NCI-H2227 (cell line): ENCODE measurements at regions not wholly inside any gene's neighbourhood (a gene's known extent, or its start where the extent isn't known, plus 50 kb on each side); places are given as distances from the start of the nearest gene placed in this dataset.
"Not testable (repeated sequence)": the region's sequence is repeated elsewhere in the genome, so short reads cannot be mapped to it uniquely, and the experiment has no call there.

Experiments
- DNase-seq: peaks from one replicate; lab custom pipeline; 2025; ENCODE audit not compliant: unreplicated experiment; lab: John Stamatoyannopoulos, UW

DNA sequence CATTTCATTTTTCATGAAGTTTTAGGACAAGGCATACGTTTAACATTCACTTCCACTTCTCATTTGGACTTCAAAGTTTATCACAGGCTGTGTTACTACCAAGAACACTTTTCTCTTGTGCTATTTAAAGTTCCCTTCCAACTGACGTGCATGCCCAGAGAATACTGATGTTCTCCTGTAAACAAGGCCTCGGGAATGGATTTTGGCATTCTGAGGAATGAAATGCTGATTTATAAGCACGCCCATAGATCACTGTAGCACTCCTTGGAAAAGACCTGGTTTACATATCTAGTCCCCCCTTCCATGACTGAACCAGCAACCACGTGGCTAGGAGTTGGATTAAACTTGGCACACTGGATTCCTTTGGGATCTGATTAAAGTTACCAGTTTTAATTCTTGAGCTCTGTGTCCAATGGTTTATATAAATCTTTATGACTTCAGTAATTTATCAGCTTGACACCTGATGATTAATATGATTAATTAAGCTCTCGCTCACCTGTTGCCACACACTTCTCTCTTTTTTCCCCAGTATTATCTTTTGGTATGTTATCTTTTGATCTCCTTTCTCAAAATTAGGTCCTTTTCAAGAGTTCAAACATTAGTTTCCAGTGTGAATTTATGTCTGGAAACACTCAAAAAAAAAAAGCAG, 122.4 kb upstream of the HAND2 start:
- no peak for DNase-seq

DNA sequence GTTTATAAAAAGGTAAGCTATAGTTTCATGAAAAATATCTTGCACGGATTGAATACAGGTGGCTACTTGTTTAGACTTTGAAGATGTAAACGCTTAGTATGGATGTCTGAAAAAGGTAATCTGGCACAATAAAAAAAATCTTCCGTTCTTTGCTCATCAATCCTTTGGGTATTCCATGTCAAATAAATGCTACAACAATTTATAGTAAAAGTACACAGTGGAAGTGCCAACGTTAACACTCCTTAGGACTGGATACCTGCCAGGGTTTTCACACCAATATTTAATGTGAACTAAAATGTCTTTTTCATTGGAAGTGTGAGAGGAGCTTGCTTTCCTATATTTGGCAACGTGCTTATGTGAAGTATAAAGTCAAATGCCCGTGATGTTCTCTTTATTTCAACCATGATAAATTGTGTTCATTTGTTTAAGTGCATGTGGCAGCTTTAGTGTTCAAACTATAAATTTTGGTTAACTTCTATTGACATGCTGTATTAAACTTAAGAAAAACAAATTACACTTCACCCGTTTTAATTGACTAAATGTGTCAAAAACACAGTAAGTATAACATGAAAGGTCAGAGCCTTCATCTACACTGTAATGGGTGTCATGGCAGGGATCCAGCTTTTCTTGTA, 121.7 kb upstream of the HAND2 start:
- no peak for DNase-seq

DNA sequence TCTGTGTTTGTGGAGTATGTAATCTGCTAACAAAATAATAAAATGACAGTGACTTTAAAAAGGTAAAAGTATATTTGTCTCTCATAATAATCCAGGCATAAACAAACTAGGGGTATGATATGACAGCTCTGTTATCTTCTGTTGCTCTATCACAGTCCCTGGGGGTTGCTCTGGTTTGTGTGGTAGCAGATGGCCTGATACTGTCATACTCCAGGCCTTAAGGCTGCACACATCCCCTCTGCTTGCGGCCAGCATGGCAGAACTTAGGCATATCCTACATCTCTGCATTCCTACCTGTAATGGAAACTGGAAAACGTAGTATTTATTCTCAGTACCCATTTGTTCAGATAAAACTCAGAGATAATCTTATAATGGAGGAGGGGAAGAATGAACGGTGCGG, 117.9 kb upstream of the HAND2 start:
- DNase-seq = no peak

DNA sequence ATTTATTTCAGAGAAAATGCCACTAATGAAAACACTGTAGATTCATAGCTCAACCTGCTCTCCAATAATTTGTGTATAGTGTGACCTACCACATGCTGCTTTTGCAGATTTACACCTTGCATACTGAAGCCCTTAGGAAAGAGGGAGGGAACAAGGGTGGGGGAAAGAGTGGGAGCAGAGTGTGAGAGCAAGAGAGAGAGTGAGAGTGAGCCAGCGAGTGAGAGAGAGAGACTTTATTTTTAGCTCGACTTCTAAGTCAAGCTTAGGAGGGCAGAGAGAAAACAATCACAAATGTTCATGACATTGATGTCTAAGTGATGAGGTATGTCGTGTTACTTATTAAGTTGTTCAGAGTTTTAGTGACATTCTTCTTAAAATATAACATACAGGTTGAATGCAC, 112.5 kb upstream of the HAND2 start:
- DNase-seq = no peak

DNA sequence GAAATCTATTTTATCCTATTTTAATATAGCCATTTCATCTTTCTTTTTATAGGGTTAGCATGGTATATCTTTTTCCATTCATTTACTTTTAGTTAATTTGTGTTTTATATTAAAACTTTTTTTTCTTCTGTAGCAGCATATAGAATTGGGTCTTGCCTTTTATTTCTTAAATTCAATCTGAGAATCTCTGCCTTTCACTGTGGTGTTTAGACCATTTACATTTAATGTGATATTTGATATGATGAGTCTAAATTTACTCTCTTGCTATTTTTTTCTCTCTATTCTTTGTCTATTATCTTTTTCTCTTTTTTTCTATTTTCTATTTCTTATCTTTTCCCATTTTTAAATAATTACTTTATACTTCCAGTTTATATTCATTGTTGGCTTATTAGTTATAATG, 105.4 kb upstream of the HAND2 start:
- DNase-seq = no peak

DNA sequence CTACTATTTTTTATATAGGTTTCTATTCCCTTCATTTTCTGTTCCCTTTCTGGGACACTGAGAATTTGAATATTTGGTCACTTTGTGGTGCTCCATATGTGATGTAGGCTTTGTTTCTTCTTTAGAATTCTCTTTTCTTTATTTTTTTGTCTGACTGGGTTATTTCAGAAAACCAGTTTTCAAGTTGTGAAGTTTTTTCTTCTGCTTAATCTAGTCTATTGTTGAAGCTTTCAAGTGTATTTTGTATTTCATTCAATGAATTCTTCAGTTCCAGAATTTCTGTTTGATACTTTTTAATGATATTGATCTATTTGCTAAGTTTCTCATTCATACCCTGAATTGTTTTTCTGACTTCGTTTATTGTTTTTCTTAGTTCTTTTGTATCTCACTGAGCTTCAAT, 96.2 kb upstream of the HAND2 start:
- DNase-seq = no peak

DNA sequence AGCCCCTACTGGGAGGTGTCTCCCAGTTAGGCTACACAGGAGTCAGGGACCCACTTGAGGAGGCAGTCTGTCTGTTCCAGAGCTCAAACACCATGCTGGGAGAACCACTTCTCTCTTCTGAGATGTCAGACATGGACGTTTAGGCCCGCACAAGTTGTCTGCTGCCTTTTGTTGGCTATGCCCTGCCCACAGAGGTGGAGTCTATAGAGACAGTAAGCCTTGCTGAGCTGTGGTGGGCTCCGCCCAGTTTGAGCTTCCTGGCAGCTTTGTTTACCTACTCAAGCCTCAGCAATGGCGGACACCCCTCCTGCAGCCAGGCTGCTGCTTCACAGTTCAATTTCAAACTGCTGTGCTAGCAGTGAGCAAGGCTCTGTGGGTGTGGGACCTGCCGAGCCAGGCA, 88.6 kb upstream of the HAND2 start:
- DNase-seq = not testable (repeated sequence)

DNA sequence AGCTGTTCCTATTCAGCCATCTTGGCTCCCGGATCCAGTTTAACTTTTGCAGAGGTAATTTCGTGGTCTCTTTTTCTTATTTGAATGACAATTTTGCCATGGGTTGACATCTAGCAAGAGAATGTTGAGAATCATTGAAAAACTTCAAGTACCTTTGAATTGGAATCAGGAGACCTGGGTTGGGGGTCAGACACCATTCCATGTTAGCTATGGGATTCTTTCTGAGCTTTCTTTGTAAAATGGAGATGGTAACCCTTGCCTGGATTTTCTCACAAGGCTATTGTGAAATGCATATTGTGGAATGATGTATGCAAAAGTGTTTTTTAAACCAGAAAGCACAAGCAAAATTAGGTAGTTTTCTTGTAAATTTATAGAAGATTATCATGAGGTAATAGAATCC, 79.1 kb upstream of the HAND2 start:
- no peak for DNase-seq

DNA sequence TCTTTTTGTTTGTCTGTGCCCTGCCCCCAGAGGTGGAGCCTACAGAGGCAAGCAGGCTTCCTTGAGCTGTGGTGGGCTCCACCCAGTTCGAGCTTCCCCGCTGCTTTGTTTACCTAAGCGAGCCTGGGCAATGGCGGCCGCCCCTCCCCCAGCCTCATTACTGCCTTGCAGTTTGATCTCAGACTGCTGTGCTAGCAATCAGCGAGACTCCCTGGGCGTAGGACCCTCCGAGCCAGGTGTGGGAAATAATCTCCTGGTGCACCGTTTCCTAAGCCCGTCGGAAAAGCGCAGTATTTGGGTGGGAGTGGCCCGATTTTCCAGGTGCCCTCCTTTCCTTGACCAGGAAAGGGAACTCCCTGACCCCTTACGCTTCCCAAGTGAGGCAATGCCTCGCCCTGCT, 78.6 kb upstream of the HAND2 start:
- not testable (repeated sequence) for DNase-seq

DNA sequence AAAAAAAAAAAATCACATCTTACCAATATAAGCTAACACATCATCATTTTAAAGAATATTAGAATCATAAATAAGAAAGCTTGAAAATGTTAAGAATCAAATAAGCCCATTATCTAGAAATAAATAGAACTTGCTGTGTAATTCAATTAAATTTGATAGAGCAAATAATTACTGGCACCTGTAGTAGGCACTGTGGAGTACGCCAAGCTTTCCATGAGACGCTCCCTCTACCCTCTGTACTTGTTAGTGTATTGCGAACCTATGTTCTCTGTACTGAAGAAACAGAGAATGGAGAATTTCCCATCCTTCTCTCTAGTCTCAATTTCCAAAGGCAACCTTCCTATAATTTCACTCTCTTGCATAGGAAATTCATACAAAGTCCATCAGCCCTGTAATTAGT, 61.7 kb upstream of the HAND2 start:
- DNase-seq = no peak

DNA sequence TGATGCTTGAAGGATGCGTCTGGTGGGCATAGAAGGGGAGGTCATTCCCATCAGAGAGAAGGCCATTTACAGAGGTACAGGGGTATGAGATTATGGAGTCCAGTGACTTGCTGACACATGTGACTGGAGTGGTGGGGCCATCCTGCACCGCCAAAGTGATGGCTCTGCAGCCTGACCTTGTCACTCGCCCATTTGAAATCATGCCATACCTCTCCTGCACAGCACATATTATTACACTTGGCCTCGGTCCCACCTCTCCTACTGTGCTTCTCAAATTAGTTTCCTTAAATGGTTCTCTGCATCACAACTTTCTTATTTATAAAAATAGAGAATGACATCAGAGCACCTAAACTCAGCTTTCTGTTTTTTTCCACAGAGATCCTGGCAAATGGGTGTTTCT, 60.7 kb upstream of the HAND2 start:
- no peak for DNase-seq

DNA sequence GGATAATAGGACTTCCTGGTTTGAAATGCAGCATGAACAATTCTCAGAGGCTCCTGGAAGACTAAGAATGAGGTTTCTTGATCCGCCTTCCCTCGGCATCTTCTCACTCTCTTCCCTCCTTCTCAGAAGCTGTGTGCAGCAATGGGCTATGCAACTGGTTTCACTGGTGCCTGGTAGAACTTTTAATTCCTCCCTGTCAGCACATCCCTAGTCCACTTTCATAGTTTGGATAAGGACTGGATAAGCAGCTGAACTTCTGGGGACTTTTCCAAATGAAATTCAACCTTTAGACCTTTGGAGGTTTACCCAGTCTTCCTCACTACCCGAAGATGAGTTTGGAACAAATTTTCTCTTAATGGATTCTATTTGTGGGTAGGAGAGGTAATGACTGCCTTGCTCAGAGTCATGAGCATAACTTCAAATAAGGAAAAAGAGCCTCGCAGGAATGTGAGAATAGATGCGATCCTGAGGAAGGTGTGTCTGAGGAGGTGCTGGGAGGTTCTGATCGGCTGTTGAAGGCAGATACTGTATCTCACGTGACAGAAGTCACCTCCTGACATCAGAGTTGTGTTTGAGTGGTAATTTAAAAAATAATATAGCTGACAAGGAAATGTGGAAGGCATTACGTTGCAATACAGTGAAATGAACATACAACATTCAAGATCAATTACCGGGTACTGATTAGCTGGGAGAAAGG, 56.0 kb upstream of the HAND2 start:
- no peak for DNase-seq

DNA sequence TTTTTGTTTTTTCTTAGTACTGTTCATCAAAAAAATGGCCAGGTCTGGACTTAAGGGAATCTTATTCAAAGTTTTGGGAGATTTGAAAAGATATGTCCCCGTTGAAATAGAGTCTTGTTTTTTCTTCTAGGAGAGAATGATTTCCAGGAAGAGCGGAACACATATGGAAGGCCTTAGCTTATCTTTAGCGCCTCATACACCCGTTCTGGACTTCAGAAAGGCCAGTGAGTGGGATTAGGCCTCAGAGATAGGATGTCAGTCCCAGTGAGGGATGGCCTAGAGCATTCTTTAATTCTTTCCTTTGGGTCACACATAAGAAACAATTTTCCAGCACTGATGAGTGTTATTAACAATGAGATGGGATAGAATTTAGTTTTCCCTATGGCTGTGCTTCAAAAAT, 54.5 kb upstream of the HAND2 start:
- DNase-seq = no peak
